HEK293 (cell line): ENCODE measurements at regions not wholly inside any gene's neighbourhood (a gene's known extent, or its start where the extent isn't known, plus 50 kb on each side); places are given as distances from the start of the nearest gene placed in this dataset.

Source experiments
- CTCF ChIA-PET: fragments of 350-600 bp; formaldehyde crosslinking; extraction: SDS; loops from one replicate; lab custom pipeline; 2021; ENCODE audit warnings: antibody characterized with exemption; lab: Yijun Ruan, JAX
- POLR2A ChIA-PET: fragments of 300-600 bp; formaldehyde crosslinking; extraction: SDS; loops from one replicate; lab custom pipeline; 2020; ENCODE audit warnings: antibody characterized with exemption, inconsistent platforms; lab: Yijun Ruan, JAX
- H3K27ac ChIP-seq: fragments of 200-500 bp; sonication (Bioruptor generic); 2 replicates; pipeline ENCODE4 v1.5.1; 2014; ENCODE audit warnings: low read depth, low read length, control low read depth, inconsistent platforms; ENCODE audit errors: extremely low read depth
- H3K36me3 ChIP-seq, 2 experiments: fragments of 200-500 bp in 1 of 2; sonication (Bioruptor generic) in 1 of 2; 1 replicate in 1 of 2; 2 replicates in 1 of 2; pipeline ENCODE4 v1.5.1; 2014 to 2017; ENCODE audit warnings: inconsistent platforms in 2 of 2, low read length in 2 of 2; ENCODE audit not compliant: control insufficient read depth in 2 of 2, insufficient read depth in 1 of 2
- H3K4me1 ChIP-seq: fragments of 200-500 bp; sonication (Bioruptor generic); 2 replicates; pipeline ENCODE4 v1.5.1; 2014; ENCODE audit warnings: mild to moderate bottlenecking, low read length, inconsistent platforms; ENCODE audit not compliant: control insufficient read depth, insufficient read depth
- H3K4me3 ChIP-seq: 2 replicates; pipeline ENCODE4 v1.5.1; 2011; ENCODE audit warnings: low read depth, mild to moderate bottlenecking, control low read depth, low read length, moderate library complexity
- H3K9me3 ChIP-seq: fragments of 200-500 bp; sonication (Bioruptor generic); 2 replicates; pipeline ENCODE4 v1.5.1; 2014; ENCODE audit warnings: low read depth, low read length, inconsistent platforms; ENCODE audit not compliant: control insufficient read depth, insufficient read depth
- BCL11B ChIP-seq: fragments of 450-650 bp; formaldehyde crosslinking; IDR thresholded peaks from 2 replicates; pipeline ENCODE4 v1.5.1; 2016; ENCODE audit warnings: low read depth, missing biosample characterization, missing genetic modification characterization
- EGR2 ChIP-seq: fragments of 450-650 bp; formaldehyde crosslinking; IDR thresholded peaks from 2 replicates; pipeline ENCODE4 v1.5.1; 2016; ENCODE audit warnings: low read depth, missing biosample characterization, missing genetic modification characterization
- GFI1B ChIP-seq: fragments of 450-650 bp; formaldehyde crosslinking; IDR thresholded peaks from 2 replicates; pipeline ENCODE4 v1.5.1; 2016; ENCODE audit warnings: missing biosample characterization, missing genetic modification characterization
- GLIS1 ChIP-seq: fragments of 450-650 bp; formaldehyde crosslinking; IDR thresholded peaks from 2 replicates; pipeline ENCODE4 v1.5.1; 2016; ENCODE audit warnings: missing biosample characterization, missing genetic modification characterization
- KLF9 ChIP-seq: fragments of 450-650 bp; formaldehyde crosslinking; IDR thresholded peaks from 2 replicates; pipeline ENCODE4 v1.5.1; 2016; ENCODE audit warnings: missing biosample characterization, missing genetic modification characterization, low read depth
- OSR2 ChIP-seq: fragments of 450-650 bp; formaldehyde crosslinking; IDR thresholded peaks from 2 replicates; pipeline ENCODE4 v1.5.1; 2016; ENCODE audit warnings: missing biosample characterization, missing genetic modification characterization
- OVOL3 ChIP-seq: fragments of 450-650 bp; formaldehyde crosslinking; IDR thresholded peaks from 2 replicates; pipeline ENCODE4 v1.5.1; 2016; ENCODE audit warnings: missing biosample characterization, missing genetic modification characterization
- REPIN1 ChIP-seq: fragments of 450-650 bp; formaldehyde crosslinking; IDR thresholded peaks from 2 replicates; pipeline ENCODE4 v1.5.1; 2017; ENCODE audit warnings: missing biosample characterization, missing genetic modification characterization, low read depth
- REST ChIP-seq: fragments of 450-650 bp; formaldehyde crosslinking; IDR thresholded peaks from 2 replicates; pipeline ENCODE4 v1.5.1; 2016; ENCODE audit warnings: missing biosample characterization, missing genetic modification characterization
- TRIM28 ChIP-seq: IDR thresholded peaks from 2 replicates; pipeline ENCODE4 v1.6.1; 2011; ENCODE audit warnings: low read length, control low read depth, borderline replicate concordance
- ZBTB21 ChIP-seq: fragments of 450-650 bp; formaldehyde crosslinking; IDR thresholded peaks from 2 replicates; pipeline ENCODE4 v1.5.1; 2017; ENCODE audit warnings: missing biosample characterization, missing genetic modification characterization
- ZBTB44 ChIP-seq: fragments of 450-650 bp; IDR thresholded peaks from 2 replicates; pipeline ENCODE4 v1.5.1; 2018; ENCODE audit warnings: missing biosample characterization, mild to moderate bottlenecking, missing genetic modification characterization
- ZBTB7A ChIP-seq: fragments of 450-650 bp; formaldehyde crosslinking; IDR thresholded peaks from 2 replicates; pipeline ENCODE4 v1.5.1; 2016; ENCODE audit warnings: low read depth, missing biosample characterization, missing genetic modification characterization
- ZFHX2 ChIP-seq: fragments of 450-650 bp; formaldehyde crosslinking; conservative IDR thresholded peaks from 2 replicates; pipeline ENCODE4 v1.5.1; 2016; ENCODE audit warnings: missing biosample characterization, missing genetic modification characterization
- ZFP3 ChIP-seq: fragments of 450-650 bp; formaldehyde crosslinking; IDR thresholded peaks from 2 replicates; pipeline ENCODE4 v1.5.1; 2016; ENCODE audit warnings: low read depth, missing biosample characterization, missing genetic modification characterization
- ZFP37 ChIP-seq: fragments of 450-650 bp; formaldehyde crosslinking; IDR thresholded peaks from 2 replicates; pipeline ENCODE4 v1.5.1; 2016; ENCODE audit warnings: missing biosample characterization, missing genetic modification characterization
- ZFP69B ChIP-seq: fragments of 450-650 bp; formaldehyde crosslinking; IDR thresholded peaks from 2 replicates; pipeline ENCODE4 v1.5.1; 2016; ENCODE audit warnings: missing biosample characterization, missing genetic modification characterization
- ZNF140 ChIP-seq: fragments of 450-650 bp; formaldehyde crosslinking; IDR thresholded peaks from 2 replicates; pipeline ENCODE4 v1.5.1; 2016; ENCODE audit warnings: missing biosample characterization, missing genetic modification characterization
- ZNF146 ChIP-seq: fragments of 450-650 bp; formaldehyde crosslinking; IDR thresholded peaks from 2 replicates; pipeline ENCODE4 v1.5.1; 2016; ENCODE audit warnings: missing biosample characterization, missing genetic modification characterization
- ZNF16 ChIP-seq: fragments of 450-650 bp; formaldehyde crosslinking; IDR thresholded peaks from 2 replicates; pipeline ENCODE4 v1.5.1; 2016; ENCODE audit warnings: low read depth, missing biosample characterization, missing genetic modification characterization
- ZNF18 ChIP-seq: fragments of 450-650 bp; formaldehyde crosslinking; IDR thresholded peaks from 2 replicates; pipeline ENCODE4 v1.5.1; 2016; ENCODE audit warnings: missing biosample characterization, missing genetic modification characterization
- ZNF184 ChIP-seq: fragments of 450-650 bp; IDR thresholded peaks from 2 replicates; pipeline ENCODE4 v1.5.1; 2018; ENCODE audit warnings: missing biosample characterization, mild to moderate bottlenecking, missing genetic modification characterization
- ZNF19 ChIP-seq: fragments of 450-650 bp; formaldehyde crosslinking; IDR thresholded peaks from 2 replicates; pipeline ENCODE4; 2016; ENCODE audit warnings: missing biosample characterization, missing genetic modification characterization, low read depth
- ZNF223 ChIP-seq: fragments of 450-650 bp; formaldehyde crosslinking; IDR thresholded peaks from 2 replicates; pipeline ENCODE4 v1.5.1; 2016; ENCODE audit warnings: missing biosample characterization, missing genetic modification characterization
- ZNF24 ChIP-seq: fragments of 450-650 bp; formaldehyde crosslinking; IDR thresholded peaks from 2 replicates; pipeline ENCODE4 v1.5.1; 2016; ENCODE audit warnings: missing biosample characterization, missing genetic modification characterization
- ZNF274 ChIP-seq, 2 experiments: fragments of 200-500 bp in 1 of 2; fragments of 450-650 bp in 1 of 2; sonication (Bioruptor generic) in 1 of 2; formaldehyde crosslinking in 1 of 2; IDR thresholded peaks; 2 replicates each; pipeline versions ENCODE4 v1.5.1 to v1.6.1; 2014 to 2016; ENCODE audit warnings: borderline replicate concordance in 1 of 2, inconsistent platforms in 1 of 2, low read length in 1 of 2, missing biosample characterization in 1 of 2, missing genetic modification characterization in 1 of 2
- ZNF37A ChIP-seq: fragments of 450-650 bp; IDR thresholded peaks from 2 replicates; pipeline ENCODE4 v1.5.1; 2018; ENCODE audit warnings: missing biosample characterization, missing genetic modification characterization
- ZNF394 ChIP-seq: fragments of 450-650 bp; formaldehyde crosslinking; IDR thresholded peaks from 2 replicates; pipeline ENCODE4 v1.5.1; 2016; ENCODE audit warnings: missing biosample characterization, missing genetic modification characterization, mild to moderate bottlenecking, moderate library complexity, borderline replicate concordance
- ZNF488 ChIP-seq: fragments of 450-650 bp; formaldehyde crosslinking; IDR thresholded peaks from 2 replicates; pipeline ENCODE4 v1.5.1; 2016; ENCODE audit warnings: missing biosample characterization, missing genetic modification characterization
- ZNF585B ChIP-seq: fragments of 450-650 bp; formaldehyde crosslinking; IDR thresholded peaks from 2 replicates; pipeline ENCODE4 v1.5.1; 2016; ENCODE audit warnings: missing biosample characterization, missing genetic modification characterization
- ZNF610 ChIP-seq: fragments of 450-650 bp; formaldehyde crosslinking; IDR thresholded peaks from 2 replicates; pipeline ENCODE4 v1.5.1; 2016; ENCODE audit warnings: missing biosample characterization, missing genetic modification characterization, borderline replicate concordance

GRCh38 chr5:15425766-15426165, 74.2 kb upstream of the FBXL7 start:
- CTCF ChIA-PET, result interaction anchor here (0.5 to 1.1 kb wide), 3 partner anchors 10 to 392 kb away, joined by 3 to 5 read pairs (median 4); no protein-coding TSS in a partner anchor
- no peaks in the 10 kb centered on the region for H3K36me3 ChIP-seq
- no peak for TF ChIP-seq ZNF37A
- TF ChIP-seq ZBTB21, result no peak
- TF ChIP-seq ZFP69B (tag by site-specific recombination), result no peak
- no peak for TF ChIP-seq BCL11B (tag by site-specific recombination)
- no peak for TF ChIP-seq ZNF146 (tag by site-specific recombination)
- TF ChIP-seq ZNF610 (tag by site-specific recombination), result no peak
- no peak for TF ChIP-seq KLF9 (tag by site-specific recombination)
- TF ChIP-seq ZNF140, result no peak
- no peak for TF ChIP-seq ZNF18 (tag by site-specific recombination)
- no peak for TF ChIP-seq ZNF274 (IDR thresholded peaks at IDR 0.05; ENCODE audit: low read length)
- TF ChIP-seq ZNF274 (tag by site-specific recombination; IDR thresholded peaks at IDR 0.05; ENCODE audit: borderline replicate concordance), result no peak
- TF ChIP-seq OVOL3 (tag by site-specific recombination), result no peak
- TF ChIP-seq ZFP3 (tag by site-specific recombination), result no peak
- no peak for TF ChIP-seq REST (tag by site-specific recombination)
- H3K4me1 ChIP-seq, result no peaks in the 10 kb centered on the region
- H3K27ac ChIP-seq, result no peak overlapping the region
- no peaks in the 10 kb centered on the region for H3K9me3 ChIP-seq
- POLR2A ChIA-PET, result no interaction called here
- no peak overlapping the region; the same call in 1 of the 2 replicates for H3K4me3 ChIP-seq

GRCh38 chr5:15424769-15425168, 75.2 kb upstream of the FBXL7 start:
- ChIA-PET POLR2A (no interaction called here), CTCF (interaction anchor here (1.0 kb wide), 1 partner anchor 8 kb away, joined by 3 read pairs; no protein-coding TSS in a partner anchor)
- Histone ChIP-seq H3K4me3 (no peak overlapping the region), H3K27ac (no peak overlapping the region), H3K9me3 (no peaks in the 10 kb centered on the region), H3K4me1 (no peaks in the 10 kb centered on the region), H3K36me3 (no peaks in the 10 kb centered on the region)
- TF ChIP-seq ZNF585B (tag by site-specific recombination), result no peak
- no peak for TF ChIP-seq ZBTB7A (tag by site-specific recombination)
- no peak for TF ChIP-seq ZNF488
- TF ChIP-seq REPIN1 (tag by site-specific recombination), result no peak
- TF ChIP-seq ZNF223 (tag by site-specific recombination), result no peak
- TF ChIP-seq ZBTB44 (tag by site-specific recombination), result no peak
- no peak for TF ChIP-seq EGR2 (tag by site-specific recombination)
- no peak for TF ChIP-seq ZNF16
- TF ChIP-seq ZFHX2 (tag by site-specific recombination), result no peak
- TF ChIP-seq GLIS1 (tag by site-specific recombination), result no peak
- TF ChIP-seq OSR2, result no peak
- TF ChIP-seq ZNF24 (tag by site-specific recombination), result no peak
- no peak for TF ChIP-seq GFI1B
- TF ChIP-seq TRIM28, result no peak
- no peak for TF ChIP-seq ZNF19 (tag by site-specific recombination)
- TF ChIP-seq ZNF394, result no peak
- no peak for TF ChIP-seq ZFP37
- TF ChIP-seq ZNF184 (tag by site-specific recombination), result no peak
